IMR-90 (cell line): ENCODE measurements at regions not wholly inside any gene's neighbourhood (a gene's known extent, or its start where the extent isn't known, plus 50 kb on each side); places are given as distances from the start of the nearest gene placed in this dataset.

ENCODE experiments used
- ATAC-seq: fragments of 200-7000 bp; cut with Tn5 transposase; 2 replicates; pipeline ENCODE4 v1.9.1; 2020; ENCODE audit warnings: low read depth, mild to moderate bottlenecking, moderate library complexity
- BruUV-seq: library from RNA; stranded (reverse); fragments of 400-500 nt; replicated peaks from 2 replicates; lab custom pipeline; 2021; lab: Mats Ljungman, UMichigan
- CTCF ChIA-PET: fragments of 300-600 bp; formaldehyde crosslinking; extraction: SDS; loops from one replicate; lab custom pipeline; 2021; ENCODE audit warnings: antibody characterized with exemption; lab: Yijun Ruan, JAX
- POLR2A ChIA-PET: fragments of 300-600 bp; sonication (Branson Sonifier 250); formaldehyde crosslinking; loops from one replicate; lab custom pipeline; 2022; ENCODE audit warnings: antibody characterized with exemption; ENCODE audit not compliant: unreplicated experiment; lab: Charles Lee
- DNase-seq: peaks from one replicate; pipeline ENCODE4 v3.0.0; 2013
- H2AFZ ChIP-seq: replicated peaks from 2 replicates; pipeline ENCODE3; 2013; ENCODE audit warnings: low read length, mild to moderate bottlenecking; ENCODE audit not compliant: poor library complexity
- H2AK5ac ChIP-seq: 2 replicates; pipeline ENCODE4 v1.6.1; 2013; ENCODE audit warnings: low read depth, low read length, inconsistent platforms
- H2AK9ac ChIP-seq: replicated peaks from 2 replicates; pipeline ENCODE3; 2013; ENCODE audit warnings: mild to moderate bottlenecking, low read depth, low read length, moderate library complexity; ENCODE audit not compliant: poor library complexity
- H2BK120ac ChIP-seq: 2 replicates; pipeline ENCODE4 v1.6.1; 2013; ENCODE audit warnings: low read depth, low read length, inconsistent platforms
- H2BK15ac ChIP-seq: 3 replicates; pipeline ENCODE4 v1.6.1; 2013; ENCODE audit warnings: low read depth, low read length, inconsistent platforms
- H2BK20ac ChIP-seq: 2 replicates; pipeline ENCODE4 v1.6.1; 2013; ENCODE audit warnings: low read depth, mild to moderate bottlenecking, inconsistent platforms, low read length, moderate library complexity
- H2BK5ac ChIP-seq: 2 replicates; pipeline ENCODE4 v1.6.1; 2013; ENCODE audit warnings: mild to moderate bottlenecking, low read depth, low read length, inconsistent platforms; ENCODE audit not compliant: poor library complexity, severe bottlenecking
- H3K14ac ChIP-seq: replicated peaks from 2 replicates; pipeline ENCODE4 v1.6.1; 2013; ENCODE audit warnings: low read depth, low read length, inconsistent platforms
- H3K18ac ChIP-seq: 2 replicates; pipeline ENCODE4 v1.6.1; 2013; ENCODE audit warnings: low read depth, low read length, control low read depth
- H3K23ac ChIP-seq: 2 replicates; pipeline ENCODE4 v1.6.1; 2013; ENCODE audit warnings: low read depth, low read length, inconsistent platforms
- H3K27ac ChIP-seq: 2 replicates; pipeline ENCODE4 v1.5.1; 2013; ENCODE audit warnings: mild to moderate bottlenecking, control low read depth, low read length; ENCODE audit not compliant: insufficient read depth
- H3K27me3 ChIP-seq: 2 replicates; pipeline ENCODE4 v1.6.1; 2013; ENCODE audit warnings: low read length; ENCODE audit not compliant: control insufficient read depth, insufficient read depth
- H3K36me3 ChIP-seq: 2 replicates; pipeline ENCODE4 v1.6.1; 2013; ENCODE audit warnings: low read length, mixed read lengths; ENCODE audit not compliant: control insufficient read depth, insufficient read depth
- H3K4ac ChIP-seq: 2 replicates; pipeline ENCODE4 v1.6.1; 2013; ENCODE audit warnings: low read depth, low read length, inconsistent platforms
- H3K4me1 ChIP-seq: 2 replicates; pipeline ENCODE4 v1.6.1; 2013; ENCODE audit warnings: low read length, mixed read lengths; ENCODE audit not compliant: control insufficient read depth, insufficient read depth
- H3K4me2 ChIP-seq: 2 replicates; pipeline ENCODE4 v1.6.1; 2013; ENCODE audit warnings: low read depth, mild to moderate bottlenecking, control low read depth, low read length, moderate library complexity
- H3K4me3 ChIP-seq: 2 replicates; pipeline ENCODE4 v1.5.1; 2013; ENCODE audit warnings: low read depth, mild to moderate bottlenecking, control low read depth, low read length, moderate library complexity; ENCODE audit not compliant: insufficient read depth
- H3K56ac ChIP-seq: 2 replicates; pipeline ENCODE4 v1.6.1; 2013; ENCODE audit warnings: low read length, inconsistent platforms; ENCODE audit not compliant: insufficient read depth; ENCODE audit errors: extremely low read depth
- H3K79me1 ChIP-seq, 2 experiments: 2 replicates each; pipeline ENCODE4 v1.6.1; 2013; ENCODE audit warnings: low read length in 2 of 2, inconsistent platforms in 1 of 2, low read depth in 1 of 2
- H3K9ac ChIP-seq: 2 replicates; pipeline ENCODE4 v1.6.1; 2013; ENCODE audit warnings: low read depth, low read length, control low read depth
- H3K9me1 ChIP-seq: 2 replicates; pipeline ENCODE4 v1.6.1; 2013; ENCODE audit warnings: low read length, inconsistent platforms; ENCODE audit not compliant: insufficient read depth
- H3K9me3 ChIP-seq: 2 replicates; pipeline ENCODE4 v1.6.1; 2013; ENCODE audit warnings: low read length; ENCODE audit not compliant: control insufficient read depth, insufficient read depth
- H4K20me1 ChIP-seq: 2 replicates; pipeline ENCODE4 v1.6.1; 2013; ENCODE audit warnings: low read length, inconsistent platforms; ENCODE audit not compliant: insufficient read depth
- H4K5ac ChIP-seq: 2 replicates; pipeline ENCODE4 v1.6.1; 2013; ENCODE audit warnings: mild to moderate bottlenecking, low read depth, low read length, control low read depth
- H4K8ac ChIP-seq, 2 experiments: 2 replicates each; pipeline ENCODE4 v1.6.1; 2013; ENCODE audit warnings: low read depth in 2 of 2, low read length in 2 of 2, control low read depth in 1 of 2, inconsistent platforms in 1 of 2
- H4K91ac ChIP-seq: 2 replicates; pipeline ENCODE4 v1.6.1; 2013; ENCODE audit warnings: low read depth, low read length, inconsistent platforms; ENCODE audit not compliant: insufficient read depth
- CEBPB ChIP-seq: IDR thresholded peaks from 2 replicates; pipeline ENCODE4 v1.6.1; 2012; ENCODE audit warnings: low read depth, low read length, improper control_type of control experiment
- WGBS, 2 experiments: methylation state at CpG; one replicate each; pipeline versions ENCODE4 v1.1.5 to v1.1.7; 2013; ENCODE audit warnings: missing lambda C conversion rate in 2 of 2; ENCODE audit not compliant: insufficient read length in 1 of 2; ENCODE audit errors: extremely low coverage in 2 of 2; 5-methylcytosine and 5-hydroxymethylcytosine counted together
- dilution Hi-C: fragments of 300-500 bp; cut with HindIII; formaldehyde crosslinking; loops from one replicate; pipeline ENCODE4 v1.14.3; 2018; ENCODE audit warnings: low sequenced_read_pairs; ENCODE audit not compliant: unreplicated experiment
- in situ Hi-C: fragments of 300-500 bp; cut with MboI; formaldehyde crosslinking; loops from 3 replicates; pipeline ENCODE4 v1.14.3; 2019; ENCODE audit warnings: low sequenced_read_pairs, inconsistent platforms, mixed read lengths
- intact Hi-C: fragments of 100-400 bp; cut with micrococcal nuclease; formaldehyde crosslinking; loops from 2 replicates; pipeline ENCODE4 v1.10.0; 2022
- TF ChIP-seq, protein P1 (sequence below): fragments of 150-350 bp; IDR thresholded peaks from 2 replicates; pipeline ENCODE4 v1.6.1; 2017; ENCODE audit warnings: mild to moderate bottlenecking, antibody characterized with exemption, low read length, low read depth

DNA sequence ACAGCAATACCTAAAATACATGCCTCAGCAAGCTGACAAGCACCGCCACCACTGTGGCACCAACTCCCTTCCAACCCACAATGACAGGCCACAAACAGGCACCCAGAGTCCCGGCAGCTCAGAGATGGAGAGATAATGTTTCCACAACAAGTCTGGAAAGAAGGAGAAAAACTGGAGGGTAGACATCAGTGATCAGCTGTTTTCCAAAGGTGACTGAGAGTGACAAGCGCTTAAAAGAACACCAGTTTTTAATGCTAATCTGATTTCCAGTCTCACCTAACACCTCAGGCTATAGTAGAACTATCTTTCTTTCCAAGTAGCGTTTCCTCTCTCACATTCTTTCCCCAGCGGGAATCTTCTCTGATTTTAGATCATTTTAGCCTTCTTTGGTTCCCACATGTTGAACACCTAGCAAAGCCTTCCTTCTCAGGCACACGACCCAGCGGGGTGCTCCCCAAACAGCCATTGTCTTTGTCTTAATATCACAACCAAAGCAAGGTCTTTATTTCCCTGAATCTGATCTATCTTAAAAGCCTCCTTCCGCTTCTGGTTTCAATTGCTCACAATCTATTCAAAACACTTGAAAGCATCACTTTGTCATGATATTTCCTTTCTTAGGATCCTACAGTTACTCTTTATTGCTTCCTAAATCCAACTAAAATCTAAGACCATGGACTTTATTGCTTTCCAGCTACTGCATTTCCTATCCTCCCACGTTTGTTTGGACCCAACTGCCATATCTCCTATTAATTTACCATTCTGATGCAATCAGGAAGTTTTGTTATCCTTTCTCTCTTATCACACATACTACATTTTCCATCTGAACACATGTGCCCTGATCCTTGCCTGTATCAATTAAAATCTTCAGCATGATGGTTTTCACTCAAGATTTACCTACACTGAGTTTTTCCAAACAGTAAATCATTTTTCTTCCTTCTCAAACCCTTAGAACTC is 282.7 kb downstream of the ADGB start:
- no TSS peak for BruUV-seq

More for the DNA sequence above, 282.7 kb downstream of the ADGB start:
- no peak overlapping the region for H2BK5ac ChIP-seq
- H3K36me3 ChIP-seq, result no peaks in the 10 kb centered on the region
- H2BK20ac ChIP-seq, result no peak overlapping the region
- H2BK15ac ChIP-seq, result no peak overlapping the region
- H2AK9ac ChIP-seq, result no peak overlapping the region
- no peak overlapping the region for H3K4ac ChIP-seq
- peak; percentile 20 for DNase-seq
- H3K4me1 ChIP-seq, result no peaks in the 10 kb centered on the region; the same call in 1 of the 2 replicates
- H2BK120ac ChIP-seq, result no peak overlapping the region
- POLR2A ChIA-PET, result no interaction called here
- no peaks in the 10 kb centered on the region for H3K79me1 ChIP-seq
- H4K5ac ChIP-seq, result no peak overlapping the region
- H3K56ac ChIP-seq, result no peak overlapping the region
- H3K27me3 ChIP-seq, result no peaks in the 10 kb centered on the region
- no peak overlapping the region for H3K27ac ChIP-seq
- in situ Hi-C loops (no loop called here), dilution Hi-C loops (no loop called here), intact Hi-C loops (no loop called here)
- no peak overlapping the region for H2AK5ac ChIP-seq
- TF ChIP-seq CEBPB, result peak; percentile 28; the same call in 1 of the 2 replicates
- TF ChIP-seq, protein P1, sequence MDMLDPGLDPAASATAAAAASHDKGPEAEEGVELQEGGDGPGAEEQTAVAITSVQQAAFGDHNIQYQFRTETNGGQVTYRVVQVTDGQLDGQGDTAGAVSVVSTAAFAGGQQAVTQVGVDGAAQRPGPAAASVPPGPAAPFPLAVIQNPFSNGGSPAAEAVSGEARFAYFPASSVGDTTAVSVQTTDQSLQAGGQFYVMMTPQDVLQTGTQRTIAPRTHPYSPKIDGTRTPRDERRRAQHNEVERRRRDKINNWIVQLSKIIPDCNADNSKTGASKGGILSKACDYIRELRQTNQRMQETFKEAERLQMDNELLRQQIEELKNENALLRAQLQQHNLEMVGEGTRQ, result no peak
- H3K9ac ChIP-seq, result no peak overlapping the region
- CTCF ChIA-PET, result no interaction called here
- H3K4me3 ChIP-seq, result no peak overlapping the region
- no peak for ATAC-seq
- no peak overlapping the region for H4K8ac ChIP-seq
- H2AFZ ChIP-seq, result no peak overlapping the region
- no peak overlapping the region for H3K18ac ChIP-seq
- no peak overlapping the region for H3K23ac ChIP-seq
- H3K9me1 ChIP-seq, result no peaks in the 10 kb centered on the region
- WGBS, 2 experiments, result 70% methylated on average over 4 of the region's 9 CpGs; no CpG with 5 or more reads in 1 of the 2 experiments
- no peak overlapping the region for H3K4me2 ChIP-seq
- H4K91ac ChIP-seq, result no peak overlapping the region
- no peak overlapping the region for H3K14ac ChIP-seq
- H4K20me1 ChIP-seq, result no peaks in the 10 kb centered on the region
- no peaks in the 10 kb centered on the region for H3K9me3 ChIP-seq
